HEK293 (cell line): ENCODE measurements at regions not wholly inside any gene's neighbourhood (a gene's known extent, or its start where the extent isn't known, plus 50 kb on each side); places are given as distances from the start of the nearest gene placed in this dataset.

Source experiments
- CTCF ChIP-seq: fragments of 450-650 bp; formaldehyde crosslinking; IDR thresholded peaks from 2 replicates; pipeline ENCODE4 v1.5.1; 2016; ENCODE audit warnings: missing biosample characterization, missing genetic modification characterization
- SCRT2 ChIP-seq: fragments of 450-650 bp; formaldehyde crosslinking; IDR thresholded peaks from 2 replicates; pipeline ENCODE4 v1.5.1; 2016; ENCODE audit warnings: missing biosample characterization, missing genetic modification characterization
- ZBTB7A ChIP-seq: fragments of 450-650 bp; formaldehyde crosslinking; IDR thresholded peaks from 2 replicates; pipeline ENCODE4 v1.5.1; 2016; ENCODE audit warnings: low read depth, missing biosample characterization, missing genetic modification characterization
- ZNF223 ChIP-seq: fragments of 450-650 bp; formaldehyde crosslinking; IDR thresholded peaks from 2 replicates; pipeline ENCODE4 v1.5.1; 2016; ENCODE audit warnings: missing biosample characterization, missing genetic modification characterization
- ZNF24 ChIP-seq: fragments of 450-650 bp; formaldehyde crosslinking; IDR thresholded peaks from 2 replicates; pipeline ENCODE4 v1.5.1; 2016; ENCODE audit warnings: missing biosample characterization, missing genetic modification characterization
- ZNF274 ChIP-seq, 2 experiments: fragments of 200-500 bp in 1 of 2; fragments of 450-650 bp in 1 of 2; sonication (Bioruptor generic) in 1 of 2; formaldehyde crosslinking in 1 of 2; IDR thresholded peaks; 2 replicates each; pipeline versions ENCODE4 v1.5.1 to v1.6.1; 2014 to 2016; ENCODE audit warnings: borderline replicate concordance in 1 of 2, inconsistent platforms in 1 of 2, low read length in 1 of 2, missing biosample characterization in 1 of 2, missing genetic modification characterization in 1 of 2
- ZNF404 ChIP-seq: fragments of 450-650 bp; formaldehyde crosslinking; IDR thresholded peaks from 2 replicates; pipeline ENCODE4 v1.5.1; 2017; ENCODE audit warnings: missing biosample characterization, missing genetic modification characterization
- ZNF561 ChIP-seq: fragments of 450-650 bp; IDR thresholded peaks from 2 replicates; pipeline ENCODE4 v1.5.1; 2018; ENCODE audit warnings: missing biosample characterization, missing genetic modification characterization, borderline replicate concordance
- ZNF704 ChIP-seq: fragments of 450-650 bp; formaldehyde crosslinking; IDR thresholded peaks from 2 replicates; pipeline ENCODE4 v1.5.1; 2016; ENCODE audit warnings: missing biosample characterization, missing genetic modification characterization
- ZSCAN30 ChIP-seq: fragments of 450-650 bp; IDR thresholded peaks from 2 replicates; pipeline ENCODE4 v1.5.1; 2018; ENCODE audit warnings: missing biosample characterization, mild to moderate bottlenecking, missing genetic modification characterization, moderate library complexity
- TF ChIP-seq, protein P1 (sequence below): fragments of 450-650 bp; formaldehyde crosslinking; IDR thresholded peaks from 2 replicates; pipeline ENCODE4 v1.5.1; 2016; ENCODE audit warnings: missing biosample characterization, missing genetic modification characterization

GRCh38 chr3:147497286-147497685, 88.1 kb downstream of the ZIC1 start:
- TF ChIP-seq ZBTB7A (tag by site-specific recombination) (no peak), ZSCAN30 (tag by site-specific recombination) (no peak), ZNF274 (IDR thresholded peaks at IDR 0.05; ENCODE audit: low read length) (no peak), ZNF274 (tag by site-specific recombination; IDR thresholded peaks at IDR 0.05; ENCODE audit: borderline replicate concordance) (no peak), ZNF223 (tag by site-specific recombination) (no peak), CTCF (tag by site-specific recombination) (no peak), ZNF24 (tag by site-specific recombination) (no peak), ZNF561 (tag by site-specific recombination) (no peak), ZNF404 (no peak), ZNF704 (tag by site-specific recombination) (no peak), SCRT2 (no peak)
- TF ChIP-seq, protein P1, sequence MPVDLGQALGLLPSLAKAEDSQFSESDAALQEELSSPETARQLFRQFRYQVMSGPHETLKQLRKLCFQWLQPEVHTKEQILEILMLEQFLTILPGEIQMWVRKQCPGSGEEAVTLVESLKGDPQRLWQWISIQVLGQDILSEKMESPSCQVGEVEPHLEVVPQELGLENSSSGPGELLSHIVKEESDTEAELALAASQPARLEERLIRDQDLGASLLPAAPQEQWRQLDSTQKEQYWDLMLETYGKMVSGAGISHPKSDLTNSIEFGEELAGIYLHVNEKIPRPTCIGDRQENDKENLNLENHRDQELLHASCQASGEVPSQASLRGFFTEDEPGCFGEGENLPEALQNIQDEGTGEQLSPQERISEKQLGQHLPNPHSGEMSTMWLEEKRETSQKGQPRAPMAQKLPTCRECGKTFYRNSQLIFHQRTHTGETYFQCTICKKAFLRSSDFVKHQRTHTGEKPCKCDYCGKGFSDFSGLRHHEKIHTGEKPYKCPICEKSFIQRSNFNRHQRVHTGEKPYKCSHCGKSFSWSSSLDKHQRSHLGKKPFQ (tag by site-specific recombination): no peak
